IMR-90 (cell line): ENCODE measurements at regions not wholly inside any gene's neighbourhood (a gene's known extent, or its start where the extent isn't known, plus 50 kb on each side); places are given as distances from the start of the nearest gene placed in this dataset.
A peak's percentile ranks its signal among the peaks of the same experiment; 100 is the strongest.

Source experiments
- ATAC-seq: fragments of 200-7000 bp; cut with Tn5 transposase; 2 replicates; pipeline ENCODE4 v1.9.1; 2020; ENCODE audit warnings: low read depth, mild to moderate bottlenecking, moderate library complexity
- BruUV-seq: library from RNA; stranded (reverse); fragments of 400-500 nt; replicated peaks from 2 replicates; lab custom pipeline; 2021; lab: Mats Ljungman, UMichigan
- CTCF ChIA-PET: fragments of 300-600 bp; formaldehyde crosslinking; extraction: SDS; loops from one replicate; lab custom pipeline; 2021; ENCODE audit warnings: antibody characterized with exemption; lab: Yijun Ruan, JAX
- POLR2A ChIA-PET: fragments of 300-600 bp; sonication (Branson Sonifier 250); formaldehyde crosslinking; loops from one replicate; lab custom pipeline; 2022; ENCODE audit warnings: antibody characterized with exemption; ENCODE audit not compliant: unreplicated experiment; lab: Charles Lee
- DNase-seq: peaks from one replicate; pipeline ENCODE4 v3.0.0; 2013
- H2AFZ ChIP-seq: replicated peaks from 2 replicates; pipeline ENCODE3; 2013; ENCODE audit warnings: low read length, mild to moderate bottlenecking; ENCODE audit not compliant: poor library complexity
- H2AK5ac ChIP-seq: 2 replicates; pipeline ENCODE4 v1.6.1; 2013; ENCODE audit warnings: low read depth, low read length, inconsistent platforms
- H2AK9ac ChIP-seq: replicated peaks from 2 replicates; pipeline ENCODE3; 2013; ENCODE audit warnings: mild to moderate bottlenecking, low read depth, low read length, moderate library complexity; ENCODE audit not compliant: poor library complexity
- H2BK120ac ChIP-seq: 2 replicates; pipeline ENCODE4 v1.6.1; 2013; ENCODE audit warnings: low read depth, low read length, inconsistent platforms
- H2BK15ac ChIP-seq: 3 replicates; pipeline ENCODE4 v1.6.1; 2013; ENCODE audit warnings: low read depth, low read length, inconsistent platforms
- H2BK20ac ChIP-seq: 2 replicates; pipeline ENCODE4 v1.6.1; 2013; ENCODE audit warnings: low read depth, mild to moderate bottlenecking, inconsistent platforms, low read length, moderate library complexity
- H2BK5ac ChIP-seq: 2 replicates; pipeline ENCODE4 v1.6.1; 2013; ENCODE audit warnings: mild to moderate bottlenecking, low read depth, low read length, inconsistent platforms; ENCODE audit not compliant: poor library complexity, severe bottlenecking
- H3K14ac ChIP-seq: replicated peaks from 2 replicates; pipeline ENCODE4 v1.6.1; 2013; ENCODE audit warnings: low read depth, low read length, inconsistent platforms
- H3K18ac ChIP-seq: 2 replicates; pipeline ENCODE4 v1.6.1; 2013; ENCODE audit warnings: low read depth, low read length, control low read depth
- H3K23ac ChIP-seq: 2 replicates; pipeline ENCODE4 v1.6.1; 2013; ENCODE audit warnings: low read depth, low read length, inconsistent platforms
- H3K27ac ChIP-seq: 2 replicates; pipeline ENCODE4 v1.5.1; 2013; ENCODE audit warnings: mild to moderate bottlenecking, control low read depth, low read length; ENCODE audit not compliant: insufficient read depth
- H3K27me3 ChIP-seq: 2 replicates; pipeline ENCODE4 v1.6.1; 2013; ENCODE audit warnings: low read length; ENCODE audit not compliant: control insufficient read depth, insufficient read depth
- H3K36me3 ChIP-seq: 2 replicates; pipeline ENCODE4 v1.6.1; 2013; ENCODE audit warnings: low read length, mixed read lengths; ENCODE audit not compliant: control insufficient read depth, insufficient read depth
- H3K4ac ChIP-seq: 2 replicates; pipeline ENCODE4 v1.6.1; 2013; ENCODE audit warnings: low read depth, low read length, inconsistent platforms
- H3K4me1 ChIP-seq: 2 replicates; pipeline ENCODE4 v1.6.1; 2013; ENCODE audit warnings: low read length, mixed read lengths; ENCODE audit not compliant: control insufficient read depth, insufficient read depth
- H3K4me2 ChIP-seq: 2 replicates; pipeline ENCODE4 v1.6.1; 2013; ENCODE audit warnings: low read depth, mild to moderate bottlenecking, control low read depth, low read length, moderate library complexity
- H3K4me3 ChIP-seq: 2 replicates; pipeline ENCODE4 v1.5.1; 2013; ENCODE audit warnings: low read depth, mild to moderate bottlenecking, control low read depth, low read length, moderate library complexity; ENCODE audit not compliant: insufficient read depth
- H3K56ac ChIP-seq: 2 replicates; pipeline ENCODE4 v1.6.1; 2013; ENCODE audit warnings: low read length, inconsistent platforms; ENCODE audit not compliant: insufficient read depth; ENCODE audit errors: extremely low read depth
- H3K79me1 ChIP-seq, 2 experiments: 2 replicates each; pipeline ENCODE4 v1.6.1; 2013; ENCODE audit warnings: low read length in 2 of 2, inconsistent platforms in 1 of 2, low read depth in 1 of 2
- H3K9ac ChIP-seq: 2 replicates; pipeline ENCODE4 v1.6.1; 2013; ENCODE audit warnings: low read depth, low read length, control low read depth
- H3K9me1 ChIP-seq: 2 replicates; pipeline ENCODE4 v1.6.1; 2013; ENCODE audit warnings: low read length, inconsistent platforms; ENCODE audit not compliant: insufficient read depth
- H3K9me3 ChIP-seq: 2 replicates; pipeline ENCODE4 v1.6.1; 2013; ENCODE audit warnings: low read length; ENCODE audit not compliant: control insufficient read depth, insufficient read depth
- H4K20me1 ChIP-seq: 2 replicates; pipeline ENCODE4 v1.6.1; 2013; ENCODE audit warnings: low read length, inconsistent platforms; ENCODE audit not compliant: insufficient read depth
- H4K5ac ChIP-seq: 2 replicates; pipeline ENCODE4 v1.6.1; 2013; ENCODE audit warnings: mild to moderate bottlenecking, low read depth, low read length, control low read depth
- H4K8ac ChIP-seq, 2 experiments: 2 replicates each; pipeline ENCODE4 v1.6.1; 2013; ENCODE audit warnings: low read depth in 2 of 2, low read length in 2 of 2, control low read depth in 1 of 2, inconsistent platforms in 1 of 2
- H4K91ac ChIP-seq: 2 replicates; pipeline ENCODE4 v1.6.1; 2013; ENCODE audit warnings: low read depth, low read length, inconsistent platforms; ENCODE audit not compliant: insufficient read depth
- BHLHE40 ChIP-seq: fragments of 150-350 bp; IDR thresholded peaks from 2 replicates; pipeline ENCODE4 v1.6.1; 2016; ENCODE audit warnings: mild to moderate bottlenecking, low read depth, low read length
- CEBPB ChIP-seq: IDR thresholded peaks from 2 replicates; pipeline ENCODE4 v1.6.1; 2012; ENCODE audit warnings: low read depth, low read length, improper control_type of control experiment
- CHD1 ChIP-seq: IDR thresholded peaks from 2 replicates; pipeline ENCODE4 v1.6.1; 2012; ENCODE audit warnings: low read depth, low read length, improper control_type of control experiment
- FOS ChIP-seq: fragments of 150-350 bp; IDR thresholded peaks from 2 replicates; pipeline ENCODE4 v1.6.1; 2016; ENCODE audit warnings: low read depth, low read length
- MAFK ChIP-seq: IDR thresholded peaks from 2 replicates; pipeline ENCODE4 v1.6.1; 2012; ENCODE audit warnings: low read depth, low read length, improper control_type of control experiment
- MXI1 ChIP-seq: IDR thresholded peaks from 2 replicates; pipeline ENCODE4 v1.6.1; 2012; ENCODE audit warnings: low read depth, mild to moderate bottlenecking, low read length, moderate library complexity, borderline replicate concordance
- RFX5 ChIP-seq: IDR thresholded peaks from 2 replicates; pipeline ENCODE4 v1.8.0; 2012; ENCODE audit warnings: low read depth, mild to moderate bottlenecking, low read length, moderate library complexity
- WGBS, 2 experiments: methylation state at CpG; one replicate each; pipeline versions ENCODE4 v1.1.5 to v1.1.7; 2013; ENCODE audit warnings: missing lambda C conversion rate in 2 of 2; ENCODE audit not compliant: insufficient read length in 1 of 2; ENCODE audit errors: extremely low coverage in 2 of 2; 5-methylcytosine and 5-hydroxymethylcytosine counted together
- dilution Hi-C: fragments of 300-500 bp; cut with HindIII; formaldehyde crosslinking; loops from one replicate; pipeline ENCODE4 v1.14.3; 2018; ENCODE audit warnings: low sequenced_read_pairs; ENCODE audit not compliant: unreplicated experiment
- in situ Hi-C: fragments of 300-500 bp; cut with MboI; formaldehyde crosslinking; loops from 3 replicates; pipeline ENCODE4 v1.14.3; 2019; ENCODE audit warnings: low sequenced_read_pairs, inconsistent platforms, mixed read lengths
- intact Hi-C: fragments of 100-400 bp; cut with micrococcal nuclease; formaldehyde crosslinking; loops from 2 replicates; pipeline ENCODE4 v1.10.0; 2022
- TF ChIP-seq, protein P1 (sequence below): fragments of 150-350 bp; IDR thresholded peaks from 2 replicates; pipeline ENCODE4 v1.6.1; 2017; ENCODE audit warnings: mild to moderate bottlenecking, antibody characterized with exemption, low read length, low read depth
- TF ChIP-seq, protein P2 (sequence below): fragments of 150-350 bp; IDR thresholded peaks from 2 replicates; pipeline ENCODE4 v1.6.1; 2016; ENCODE audit warnings: low read depth, mild to moderate bottlenecking, low read length, moderate library complexity, borderline replicate concordance

DNA sequence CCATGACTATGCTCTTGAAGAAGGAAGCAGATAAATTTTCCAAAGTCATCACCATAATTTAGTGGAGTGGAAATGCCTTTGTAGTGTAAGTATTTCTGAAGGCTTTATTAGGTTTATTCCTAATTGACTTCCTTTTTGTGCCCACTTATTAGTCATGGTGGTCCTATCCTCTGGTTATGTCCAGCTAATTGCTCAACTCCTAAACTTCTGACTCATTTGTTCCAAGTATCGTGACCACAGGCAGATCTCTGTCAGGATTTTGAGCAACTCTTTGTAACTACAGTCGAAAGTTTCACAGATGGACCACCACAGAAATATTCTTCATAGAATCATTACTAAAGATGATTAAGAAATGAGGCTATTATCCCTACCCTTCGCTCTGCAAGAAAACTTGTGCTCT lies 315.6 kb upstream of the PTCHD4 start:
- H2BK15ac ChIP-seq: no peak overlapping the region; the same call in 2 of the 3 replicates
- H2AK9ac ChIP-seq: no peak overlapping the region
- TF ChIP-seq BHLHE40 (peak; percentile 91), FOS (peak; percentile 88), RFX5 (no peak), CEBPB (peak; percentile 98), MXI1 (no peak), CHD1 (no peak), MAFK (no peak)
- TF ChIP-seq, protein P1, sequence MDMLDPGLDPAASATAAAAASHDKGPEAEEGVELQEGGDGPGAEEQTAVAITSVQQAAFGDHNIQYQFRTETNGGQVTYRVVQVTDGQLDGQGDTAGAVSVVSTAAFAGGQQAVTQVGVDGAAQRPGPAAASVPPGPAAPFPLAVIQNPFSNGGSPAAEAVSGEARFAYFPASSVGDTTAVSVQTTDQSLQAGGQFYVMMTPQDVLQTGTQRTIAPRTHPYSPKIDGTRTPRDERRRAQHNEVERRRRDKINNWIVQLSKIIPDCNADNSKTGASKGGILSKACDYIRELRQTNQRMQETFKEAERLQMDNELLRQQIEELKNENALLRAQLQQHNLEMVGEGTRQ: no peak
- TF ChIP-seq, protein P2, sequence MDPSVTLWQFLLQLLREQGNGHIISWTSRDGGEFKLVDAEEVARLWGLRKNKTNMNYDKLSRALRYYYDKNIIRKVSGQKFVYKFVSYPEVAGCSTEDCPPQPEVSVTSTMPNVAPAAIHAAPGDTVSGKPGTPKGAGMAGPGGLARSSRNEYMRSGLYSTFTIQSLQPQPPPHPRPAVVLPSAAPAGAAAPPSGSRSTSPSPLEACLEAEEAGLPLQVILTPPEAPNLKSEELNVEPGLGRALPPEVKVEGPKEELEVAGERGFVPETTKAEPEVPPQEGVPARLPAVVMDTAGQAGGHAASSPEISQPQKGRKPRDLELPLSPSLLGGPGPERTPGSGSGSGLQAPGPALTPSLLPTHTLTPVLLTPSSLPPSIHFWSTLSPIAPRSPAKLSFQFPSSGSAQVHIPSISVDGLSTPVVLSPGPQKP: no peak
- intact Hi-C loops (no loop called here), dilution Hi-C loops (no loop called here), in situ Hi-C loops (no loop called here)
- H3K14ac ChIP-seq: peak overlapping the region; percentile 23; the same call in 1 of the 2 replicates
- no peaks in the 10 kb centered on the region for H4K20me1 ChIP-seq
- H3K56ac ChIP-seq: no peak overlapping the region
- no peak overlapping the region for H3K18ac ChIP-seq
- H3K27me3 ChIP-seq: no peaks in the 10 kb centered on the region
- CTCF ChIA-PET: interaction anchor here (1.5 kb wide), 1 partner anchor 17 kb away, joined by 3 read pairs; no protein-coding TSS in a partner anchor
- H2BK20ac ChIP-seq: peak overlapping the region; percentile 43; the same call in 1 of the 2 replicates
- no peak overlapping the region for H2AFZ ChIP-seq
- H2BK120ac ChIP-seq: peak overlapping the region; percentile 36
- no peaks in the 10 kb centered on the region for H3K79me1 ChIP-seq
- H2BK5ac ChIP-seq: peak overlapping the region; percentile 63
- H4K5ac ChIP-seq: no peak overlapping the region
- WGBS, 2 experiments: no CpG with 5 or more reads among the region's 3 CpGs
- no peaks in the 10 kb centered on the region; the same call in 1 of the 2 replicates for H3K9me1 ChIP-seq
- DNase-seq (peak; percentile 89), ATAC-seq (peak; percentile 18; the same call in 1 of the 2 replicates)
- peak overlapping the region; percentile 14; the same call in 1 of the 2 replicates for H3K27ac ChIP-seq
- no peak overlapping the region for H3K4me3 ChIP-seq
- no peak overlapping the region for H3K9ac ChIP-seq
- H2AK5ac ChIP-seq: no peak overlapping the region
- no peaks in the 10 kb centered on the region for H3K36me3 ChIP-seq
- no peak overlapping the region for H3K4me2 ChIP-seq
- no peak overlapping the region for H3K23ac ChIP-seq
- H4K91ac ChIP-seq: no peak overlapping the region; the same call in 1 of the 2 replicates
- no TSS peak for BruUV-seq
- H3K4me1 ChIP-seq: peaks cover 14% of the 10 kb centered on the region
- peak overlapping the region in 1 of 2 experiments; percentile 28; a peak in 1 of 4 replicates for H4K8ac ChIP-seq
- peak overlapping the region; percentile 30; the same call in 1 of the 2 replicates for H3K4ac ChIP-seq
- 0 out of 2 replicates have a peak, but pooled peaks cover 2% of the 10 kb centered on the region for H3K9me3 ChIP-seq
- POLR2A ChIA-PET: no interaction called here
